Sigmoid colon (tissue), 6 donors: ENCODE measurements at regions not wholly inside any gene's neighbourhood (a gene's known extent, or its start where the extent isn't known, plus 50 kb on each side); places are given as distances from the start of the nearest gene placed in this dataset.

Experiments used
- DNase-seq: peaks from one replicate; pipeline ENCODE4 v3.0.0-alpha.2; 2019
- H3K27ac ChIP-seq, 4 donors: fragments of 200-600 bp; sonication (generic); one replicate each; pipeline ENCODE4 v1.5.1; 2016 to 2019; ENCODE audit warnings: mild to moderate bottlenecking in 1 of 4
- H3K27me3 ChIP-seq, 3 donors: fragments of 200-600 bp; sonication (generic); one replicate each; pipeline ENCODE4 v1.5.1; 2019; ENCODE audit warnings: mild to moderate bottlenecking in 1 of 3
- H3K36me3 ChIP-seq, 4 donors: fragments of 200-600 bp; sonication (generic); one replicate each; pipeline ENCODE4 v1.5.1; 2016 to 2019
- H3K4me1 ChIP-seq, 4 donors: fragments of 200-600 bp; sonication (generic); one replicate each; pipeline ENCODE4 v1.5.1; 2017 to 2019
- H3K4me3 ChIP-seq, 4 donors: fragments of 200-600 bp; sonication (generic); one replicate each; pipeline ENCODE4 v1.5.1; 2017 to 2019; ENCODE audit warnings: mild to moderate bottlenecking in 2 of 4, moderate library complexity in 1 of 4
- H3K9me3 ChIP-seq, 4 donors: fragments of 200-600 bp in 3 of 4; sonication (generic) in 3 of 4; one replicate each; pipeline versions ENCODE4 v1.5.1 to v1.6.1; 2013 to 2019
- EP300 ChIP-seq, 4 donors: sonication (generic); formaldehyde crosslinking; IDR thresholded peaks; one replicate each; pipeline ENCODE4 v1.6.1; 2017; ENCODE audit warnings: antibody characterized with exemption in 4 of 4
- POLR2A ChIP-seq, 2 donors: fragments of 450-650 bp; IDR thresholded peaks; one replicate each; pipeline ENCODE4 v1.6.1; 2016; ENCODE audit warnings: antibody characterized with exemption in 2 of 2, mild to moderate bottlenecking in 2 of 2, moderate library complexity in 2 of 2
- POLR2AphosphoS5 ChIP-seq, 4 donors: sonication (generic); formaldehyde crosslinking; IDR thresholded peaks; one replicate each; pipeline ENCODE4 v1.6.1; 2017; ENCODE audit warnings: antibody characterized with exemption in 4 of 4
- WGBS, 2 donors: extraction: QIAGEN DNeasy Blood & Tissue Kit; methylation state at CpG; one replicate each; pipeline ENCODE4 v1.1.7; 2013; 5-methylcytosine and 5-hydroxymethylcytosine counted together
- intact Hi-C: fragments of 100-400 bp; cut with DNase I; formaldehyde crosslinking; loops from one replicate; pipeline ENCODE4 v1.15.1; 2023
- TF ChIP-seq, protein P1 (sequence below), 4 experiments: fragments of 450-650 bp in 3 of 4; fragments of 200-600 bp in 1 of 4; IDR thresholded peaks; one replicate each; pipeline ENCODE4 v1.5.1; 2016 to 2019; ENCODE audit warnings: antibody characterized with exemption in 4 of 4, mild to moderate bottlenecking in 3 of 4, moderate library complexity in 2 of 4
- donor health status: healthy with polysubstance abuse.
- donor health status: healthy.

DNA sequence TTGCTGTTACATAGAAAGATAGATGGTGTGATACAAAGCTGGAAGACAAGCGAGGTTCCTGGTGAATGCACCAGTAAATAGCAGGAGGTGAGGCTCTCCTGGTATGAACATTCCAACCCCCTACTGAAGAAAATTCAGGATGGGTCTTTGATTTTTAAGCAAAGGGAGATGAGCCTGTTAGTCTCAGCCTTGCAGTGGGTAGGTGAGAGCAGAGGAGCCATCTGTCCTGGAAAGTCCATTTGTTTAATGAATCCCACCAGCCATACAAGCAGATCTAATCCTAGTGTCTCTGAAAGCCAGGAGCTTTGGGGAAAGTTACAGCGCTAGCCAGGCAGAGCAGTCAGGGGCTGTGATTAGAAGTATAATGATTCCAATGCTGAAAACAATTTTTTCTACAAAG, 234.8 kb upstream of the FOXN3 start:
- no peak for DNase-seq
- intact Hi-C loops = no loop called here
- Histone ChIP-seq H3K4me1 (no peaks in the 10 kb centered on the region), H3K36me3 (no peaks in the 10 kb centered on the region), H3K27me3 (no peaks in the 10 kb centered on the region), H3K4me3 (no peak overlapping the region), H3K9me3 (no peaks in the 10 kb centered on the region), H3K27ac (no peak overlapping the region)
- WGBS, 2 donors = 94% methylated on average over 2 of the region's 2 CpGs
- TF ChIP-seq, protein P1, sequence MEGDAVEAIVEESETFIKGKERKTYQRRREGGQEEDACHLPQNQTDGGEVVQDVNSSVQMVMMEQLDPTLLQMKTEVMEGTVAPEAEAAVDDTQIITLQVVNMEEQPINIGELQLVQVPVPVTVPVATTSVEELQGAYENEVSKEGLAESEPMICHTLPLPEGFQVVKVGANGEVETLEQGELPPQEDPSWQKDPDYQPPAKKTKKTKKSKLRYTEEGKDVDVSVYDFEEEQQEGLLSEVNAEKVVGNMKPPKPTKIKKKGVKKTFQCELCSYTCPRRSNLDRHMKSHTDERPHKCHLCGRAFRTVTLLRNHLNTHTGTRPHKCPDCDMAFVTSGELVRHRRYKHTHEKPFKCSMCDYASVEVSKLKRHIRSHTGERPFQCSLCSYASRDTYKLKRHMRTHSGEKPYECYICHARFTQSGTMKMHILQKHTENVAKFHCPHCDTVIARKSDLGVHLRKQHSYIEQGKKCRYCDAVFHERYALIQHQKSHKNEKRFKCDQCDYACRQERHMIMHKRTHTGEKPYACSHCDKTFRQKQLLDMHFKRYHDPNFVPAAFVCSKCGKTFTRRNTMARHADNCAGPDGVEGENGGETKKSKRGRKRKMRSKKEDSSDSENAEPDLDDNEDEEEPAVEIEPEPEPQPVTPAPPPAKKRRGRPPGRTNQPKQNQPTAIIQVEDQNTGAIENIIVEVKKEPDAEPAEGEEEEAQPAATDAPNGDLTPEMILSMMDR (IDR thresholded peaks at IDR 0.05) = no peak

DNA sequence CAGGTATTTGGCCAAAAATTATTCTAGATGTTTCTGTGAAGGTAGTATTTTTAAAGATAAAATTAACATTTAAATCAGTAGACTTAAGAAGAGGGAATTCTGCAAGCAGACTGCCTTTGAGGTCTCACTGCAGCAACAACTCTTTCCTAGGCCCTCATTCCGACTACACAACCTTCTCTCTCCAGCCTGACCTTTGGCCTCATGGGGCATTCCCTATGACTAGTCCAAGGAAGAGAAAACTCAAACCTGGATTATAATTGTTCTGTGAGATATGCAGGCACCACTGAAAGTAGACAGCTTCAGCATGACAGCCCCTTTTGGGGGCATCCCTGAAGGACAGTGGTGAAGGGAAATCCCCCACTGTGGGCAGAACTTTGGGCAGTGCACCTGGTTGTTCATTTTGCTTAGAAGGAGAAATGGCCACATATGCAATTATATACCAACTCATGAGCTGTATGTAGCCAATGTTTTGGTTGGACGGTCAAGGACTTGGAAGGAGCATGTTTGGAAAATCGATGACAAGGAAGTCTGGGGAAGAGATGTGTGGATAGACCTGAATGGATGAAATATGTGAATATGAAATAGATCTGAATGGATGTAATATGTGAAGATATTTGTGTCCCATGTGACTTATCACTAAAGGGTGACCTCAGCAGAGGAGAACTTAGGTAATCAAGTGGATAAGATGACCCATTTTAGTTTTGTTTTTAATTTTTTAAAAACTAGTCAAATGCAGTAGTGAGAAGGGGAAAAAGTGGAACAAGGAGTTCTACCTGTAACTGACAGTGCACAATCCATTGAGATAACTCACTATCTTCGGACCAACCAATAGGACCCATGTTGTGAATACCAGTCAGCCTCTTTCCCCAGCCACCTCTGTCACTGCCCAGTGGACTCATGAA, 233.3 kb upstream of the FOXN3 start:
- intact Hi-C loops = no loop called here
- no peak overlapping the region for H3K27ac ChIP-seq
- H3K36me3 ChIP-seq = no peaks in the 10 kb centered on the region
- DNase-seq = no peak
- no peaks in the 10 kb centered on the region for H3K9me3 ChIP-seq
- H3K27me3 ChIP-seq = no peaks in the 10 kb centered on the region
- H3K4me3 ChIP-seq = no peak overlapping the region
- H3K4me1 ChIP-seq = no peaks in the 10 kb centered on the region
- 88 to 93% methylated on average over 4 of the region's 4 CpGs for WGBS, 2 donors
- TF ChIP-seq POLR2AphosphoS5 (IDR thresholded peaks at IDR 0.05) (no peak), POLR2A (IDR thresholded peaks at IDR 0.05) (no peak), EP300 (IDR thresholded peaks at IDR 0.05) (no peak)
- TF ChIP-seq, protein P1 (IDR thresholded peaks at IDR 0.05) = no peak

DNA sequence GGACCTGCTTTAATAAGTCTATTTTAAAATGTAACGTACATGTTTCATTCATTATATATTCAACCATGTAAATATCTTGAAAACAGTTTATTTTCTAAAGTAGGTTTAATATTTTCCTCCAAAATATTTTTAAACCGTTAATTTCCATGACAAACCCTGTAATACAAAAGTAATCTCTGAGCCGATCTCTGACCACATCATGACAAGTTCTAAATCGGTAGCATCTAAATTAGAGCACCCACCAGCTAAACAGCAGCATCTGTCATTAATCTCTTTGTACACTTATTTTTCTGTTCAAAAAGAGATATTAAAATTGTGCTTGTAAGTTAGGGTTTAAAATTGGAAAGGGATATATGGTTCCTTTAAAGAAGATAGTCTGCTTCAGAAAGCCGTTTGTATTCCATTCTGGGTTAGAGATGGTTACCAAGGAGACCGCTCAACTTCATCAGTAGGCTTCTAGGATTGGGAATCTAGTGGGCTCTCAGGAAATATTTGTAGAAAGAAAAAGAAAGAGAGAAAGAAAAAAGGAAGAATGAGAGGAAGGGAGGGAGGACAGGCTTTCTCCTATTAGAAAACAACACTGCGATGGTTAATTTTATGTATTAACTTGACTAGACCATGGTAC, 232.5 kb upstream of the FOXN3 start:
- DNase-seq = no peak
- no peaks in the 10 kb centered on the region for H3K9me3 ChIP-seq
- H3K36me3 ChIP-seq = no peaks in the 10 kb centered on the region
- TF ChIP-seq POLR2A (IDR thresholded peaks at IDR 0.05) (no peak), EP300 (IDR thresholded peaks at IDR 0.05) (no peak)
- no peak overlapping the region for H3K27ac ChIP-seq
- 76 to 90% methylated on average over 7 of the region's 7 CpGs for WGBS, 2 donors
- no peak overlapping the region for H3K4me3 ChIP-seq
- no peaks in the 10 kb centered on the region for H3K27me3 ChIP-seq
- no peaks in the 10 kb centered on the region for H3K4me1 ChIP-seq
- intact Hi-C loops = no loop called here

DNA sequence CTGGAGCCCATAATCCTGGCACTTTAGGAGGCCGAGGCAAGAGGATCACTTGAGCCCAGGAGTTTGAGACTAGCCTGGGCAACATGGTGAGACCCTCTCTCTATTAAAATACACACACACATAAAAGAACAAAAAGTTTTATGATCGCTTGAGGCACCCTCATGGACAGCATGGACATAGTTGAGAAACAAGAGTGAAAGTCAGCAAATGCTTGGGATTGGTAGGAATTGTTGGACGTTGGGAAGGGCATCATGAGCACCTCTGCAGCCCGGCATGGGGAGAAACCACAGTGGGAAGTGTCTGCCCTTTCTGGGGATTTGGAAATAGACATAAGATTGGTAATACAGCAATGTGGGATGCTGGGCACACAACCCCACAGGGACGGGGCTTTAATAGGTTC, 231.9 kb upstream of the FOXN3 start:
- no peak for DNase-seq
- Histone ChIP-seq H3K9me3 (no peaks in the 10 kb centered on the region), H3K4me1 (no peaks in the 10 kb centered on the region), H3K36me3 (no peaks in the 10 kb centered on the region), H3K27ac (no peak overlapping the region), H3K27me3 (no peaks in the 10 kb centered on the region), H3K4me3 (no peak overlapping the region)
- 89 to 90% methylated on average over 5 of the region's 5 CpGs for WGBS, 2 donors
- TF ChIP-seq, protein P1 (IDR thresholded peaks at IDR 0.05) = no peak
- no peak for TF ChIP-seq EP300 (IDR thresholded peaks at IDR 0.05)
- no peak for TF ChIP-seq POLR2A (IDR thresholded peaks at IDR 0.05)
- TF ChIP-seq POLR2AphosphoS5 (IDR thresholded peaks at IDR 0.05) = no peak
- intact Hi-C loops = no loop called here

DNA sequence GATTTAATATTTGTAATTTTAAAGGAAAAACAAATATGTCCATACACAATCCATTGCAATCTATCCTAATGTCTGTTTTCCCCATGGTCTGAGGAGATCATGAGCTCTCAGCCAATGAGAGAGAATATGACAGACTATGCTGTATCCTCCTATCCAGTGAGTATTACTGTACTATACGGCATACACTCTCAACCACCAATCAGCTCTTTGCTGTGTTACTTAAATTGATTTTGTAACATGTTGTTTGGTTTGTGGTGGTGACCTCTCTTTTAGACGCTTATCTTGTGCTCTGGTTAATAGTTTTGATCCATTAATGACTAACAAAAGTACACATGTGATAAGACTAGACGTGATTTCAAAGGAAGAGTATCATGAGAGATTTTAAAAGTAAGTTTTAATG, 231.5 kb upstream of the FOXN3 start:
- Histone ChIP-seq H3K4me1 (no peaks in the 10 kb centered on the region), H3K36me3 (no peaks in the 10 kb centered on the region), H3K27me3 (no peaks in the 10 kb centered on the region), H3K9me3 (no peaks in the 10 kb centered on the region), H3K4me3 (no peak overlapping the region), H3K27ac (no peak overlapping the region)
- no peak for TF ChIP-seq POLR2AphosphoS5 (IDR thresholded peaks at IDR 0.05)
- no peak for DNase-seq
- 62 to 86% methylated on average over 3 of the region's 3 CpGs for WGBS, 2 donors
- intact Hi-C loops = no loop called here
